NCI-H2196 (cell line): ENCODE measurements at regions not wholly inside any gene's neighbourhood (a gene's known extent, or its start where the extent isn't known, plus 50 kb on each side); places are given as distances from the start of the nearest gene placed in this dataset.
"Not testable (repeated sequence)": the region's sequence is repeated elsewhere in the genome, so short reads cannot be mapped to it uniquely, and the experiment has no call there.

Source experiments
- DNase-seq: peaks from one replicate; lab custom pipeline; 2025; ENCODE audit not compliant: unreplicated experiment; lab: John Stamatoyannopoulos, UW

DNA sequence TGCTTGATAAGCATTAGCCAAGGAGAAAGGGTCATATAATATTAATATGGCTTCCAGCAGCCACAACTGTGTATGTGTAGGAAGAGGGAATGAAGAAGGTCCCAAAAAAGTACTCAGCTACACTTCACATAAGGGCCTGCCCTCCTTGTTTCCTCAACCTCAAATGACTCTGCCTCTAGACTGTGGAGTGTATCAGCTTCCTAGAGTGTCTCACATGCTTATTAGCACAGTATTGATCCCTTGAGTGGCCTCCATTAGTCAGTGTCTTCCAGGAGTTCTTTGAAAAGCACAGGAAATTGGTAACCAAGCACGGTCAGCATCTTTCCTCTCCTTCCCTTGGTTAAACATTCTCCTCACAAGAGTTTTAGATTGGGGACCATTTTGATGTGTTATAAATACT is 190.4 kb upstream of the ATP10B start:
- DNase-seq = no peak

DNA sequence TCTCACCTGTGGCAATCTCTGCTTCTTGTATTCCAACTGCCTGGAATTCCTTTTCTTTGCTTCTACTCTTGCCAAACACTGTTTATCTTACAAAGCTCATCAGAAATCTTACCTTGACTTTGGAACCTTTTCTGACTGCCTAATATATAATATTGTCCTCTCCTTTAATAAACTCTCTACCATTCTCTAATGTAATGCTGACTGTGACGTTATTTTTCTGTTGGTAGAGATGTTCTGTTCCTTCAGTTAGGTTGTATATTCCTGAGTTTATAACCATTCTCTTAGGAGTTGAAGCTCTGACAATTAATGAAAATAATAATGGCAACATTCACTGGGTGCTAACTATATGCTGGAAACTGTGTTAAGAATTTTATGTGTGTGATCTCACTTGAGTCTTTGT is 188.8 kb upstream of the ATP10B start:
- DNase-seq = no peak

DNA sequence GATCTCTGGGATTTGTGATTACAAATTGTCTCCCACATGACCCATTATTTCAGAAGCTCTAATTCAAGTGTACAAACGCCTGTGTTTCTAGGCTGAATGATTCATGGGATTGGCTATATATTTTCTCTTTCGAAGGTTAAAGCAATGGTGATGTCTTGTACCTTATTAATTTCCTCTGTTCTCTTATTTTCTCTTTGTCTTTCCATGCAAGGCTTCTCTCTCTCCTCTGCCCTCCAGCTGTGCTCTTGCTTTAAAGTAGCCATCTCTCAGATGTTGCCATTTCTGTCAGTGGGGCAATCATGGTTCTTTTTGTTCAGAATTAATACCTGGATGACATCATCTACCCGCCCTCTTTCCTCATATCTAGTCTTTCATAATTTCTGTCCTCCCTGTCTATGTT is 184.3 kb upstream of the ATP10B start:
- no peak for DNase-seq

DNA sequence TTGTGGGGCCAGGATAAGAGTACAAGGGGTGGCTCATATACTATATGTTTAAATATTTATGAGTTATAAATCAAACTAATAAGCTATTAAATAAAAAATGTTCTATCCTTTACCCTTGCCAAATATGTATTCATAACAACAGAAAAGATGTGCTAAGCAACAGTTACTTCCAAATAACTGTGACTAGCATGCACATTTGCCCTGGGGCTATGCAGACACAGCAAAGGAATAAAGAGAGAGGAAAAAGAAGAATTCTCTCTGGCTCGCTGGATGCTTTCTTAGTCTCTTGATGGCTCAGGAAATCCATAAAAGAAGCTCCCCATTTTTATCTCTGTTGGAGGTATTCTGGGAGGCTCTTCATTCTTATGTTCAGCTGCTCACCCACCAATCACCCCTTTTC is 182.4 kb upstream of the ATP10B start:
- no peak for DNase-seq

DNA sequence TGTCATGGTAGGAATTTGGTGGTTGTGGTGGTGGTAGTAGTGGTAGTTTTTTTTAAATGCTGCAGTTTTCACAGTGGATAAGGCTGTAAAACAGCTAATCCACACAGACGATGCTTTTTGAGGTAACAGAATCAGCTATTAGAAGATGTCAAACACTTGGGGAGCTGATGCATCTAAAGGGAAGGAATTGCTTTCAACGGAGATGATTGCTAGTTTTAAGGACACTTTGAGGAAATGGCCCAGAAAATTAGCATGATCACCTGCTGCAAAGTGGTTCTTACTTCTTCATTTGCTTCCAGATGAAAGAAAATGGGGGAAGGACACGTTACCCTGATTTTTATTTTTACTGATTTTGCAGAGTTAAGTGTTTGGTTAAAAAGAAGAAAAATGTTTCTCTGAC is 178.2 kb upstream of the ATP10B start:
- DNase-seq = no peak

DNA sequence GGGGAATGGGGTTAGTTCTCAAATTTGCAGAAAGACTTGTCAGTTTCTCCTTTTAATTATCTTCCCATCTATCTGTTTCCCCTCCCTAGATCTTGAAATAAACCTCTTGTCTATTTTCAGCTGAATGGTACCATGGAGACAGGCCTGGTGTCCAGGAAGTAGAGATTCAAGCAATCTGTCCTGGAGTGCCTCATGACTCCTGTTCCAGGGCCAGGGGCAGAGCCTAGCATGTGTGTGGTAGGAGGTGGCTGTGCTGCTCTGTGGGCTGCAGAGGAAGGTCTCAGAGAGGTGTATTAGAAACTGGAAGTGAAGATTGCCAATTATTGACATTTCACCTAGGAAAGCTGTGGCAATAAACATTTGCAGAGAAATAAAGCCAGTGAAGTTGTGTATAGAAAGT is 175.8 kb upstream of the ATP10B start:
- DNase-seq = no peak

DNA sequence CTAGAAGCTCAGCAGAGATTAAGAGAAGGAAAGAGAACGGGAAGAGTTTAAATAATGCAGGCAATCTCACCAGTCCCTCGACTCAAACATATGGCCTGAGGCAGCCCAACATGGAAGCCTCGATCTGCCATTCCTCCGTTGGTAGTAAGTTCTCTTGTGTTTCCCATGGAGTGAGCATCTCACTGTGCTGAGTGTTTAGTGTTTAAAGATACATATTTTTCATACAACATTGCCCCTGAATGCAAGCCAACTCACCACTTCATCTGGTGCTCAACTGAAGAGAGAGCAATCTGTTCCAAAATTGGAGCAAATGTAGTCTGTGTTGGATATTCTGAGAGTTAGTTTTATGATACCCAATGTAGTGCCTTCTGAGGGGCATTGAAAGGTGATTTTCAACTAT is 171.5 kb upstream of the ATP10B start:
- no peak for DNase-seq

DNA sequence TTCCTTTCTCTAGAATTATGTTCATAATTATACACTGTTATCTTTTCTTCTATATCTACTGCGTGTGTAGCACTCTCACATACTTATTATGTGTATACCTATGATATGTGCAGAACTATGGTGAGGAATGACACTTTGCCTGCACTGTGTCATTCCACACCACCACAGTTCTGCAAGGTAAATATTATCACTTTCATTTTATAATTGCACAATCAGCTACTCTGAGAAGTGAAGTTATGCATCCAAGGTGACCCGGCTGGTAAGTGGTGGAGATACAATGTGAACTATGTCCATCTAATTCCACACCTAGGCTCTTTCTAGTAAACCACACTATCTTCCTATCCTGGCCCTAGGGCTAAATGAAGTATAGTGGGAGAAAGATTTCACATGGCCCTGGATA is 170.1 kb upstream of the ATP10B start:
- DNase-seq = no peak

DNA sequence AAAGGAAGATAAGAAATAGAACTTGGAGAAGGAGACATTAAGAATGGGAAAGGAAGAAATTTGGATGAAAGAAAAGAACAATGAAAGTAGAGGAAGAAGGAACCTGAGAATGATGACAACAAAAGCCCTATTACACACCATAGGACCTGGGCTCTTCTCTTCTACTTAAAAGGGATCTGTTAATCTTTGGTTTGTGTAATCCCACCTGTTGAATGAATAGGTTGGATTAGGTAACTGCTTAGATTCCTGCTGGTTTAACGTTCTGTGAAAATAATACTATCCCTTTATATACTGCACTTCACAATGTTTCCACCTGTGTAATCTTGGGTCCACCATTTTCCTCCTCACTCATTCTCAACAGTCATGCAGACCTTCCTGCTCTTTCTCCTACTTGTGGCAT is 157.8 kb upstream of the ATP10B start:
- DNase-seq = no peak

DNA sequence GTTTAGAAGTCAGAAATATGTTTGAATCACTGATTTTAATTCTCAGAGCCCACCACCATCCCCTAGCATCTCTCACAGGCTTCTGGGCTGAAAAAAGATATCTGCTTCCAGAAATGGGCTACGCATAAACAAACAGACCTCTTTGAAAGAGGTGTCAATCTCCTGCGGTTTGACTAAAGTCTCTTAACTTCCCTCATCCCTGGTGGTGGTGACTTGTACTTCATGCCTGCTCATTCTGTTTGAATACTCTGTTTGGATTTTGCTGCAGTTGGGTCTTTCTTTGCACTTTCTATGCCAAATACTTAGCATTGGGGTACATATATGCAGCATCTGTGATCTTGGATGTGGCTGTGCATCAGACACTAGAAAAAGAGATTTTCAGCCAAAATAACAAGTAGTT is 157.2 kb upstream of the ATP10B start:
- no peak for DNase-seq

DNA sequence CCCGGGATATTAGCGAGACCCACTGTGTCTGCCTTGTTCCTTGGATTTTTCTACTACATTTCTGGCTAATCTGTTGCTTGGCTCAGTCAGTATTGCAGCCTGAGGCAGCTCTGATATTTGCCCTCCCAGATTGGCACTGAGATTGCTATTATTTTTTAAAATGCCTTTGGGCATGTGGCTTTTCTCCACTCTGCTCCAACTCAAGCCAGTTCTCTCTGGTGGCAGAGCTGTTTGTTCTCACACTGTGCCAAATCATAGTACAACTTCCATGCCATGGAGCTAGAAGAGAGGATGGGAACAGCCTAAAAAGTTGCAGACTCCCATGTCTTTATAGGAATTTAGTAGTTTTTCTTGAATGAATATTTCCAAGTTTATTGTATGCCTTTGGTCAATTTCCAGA is 155.9 kb upstream of the ATP10B start:
- DNase-seq = no peak

DNA sequence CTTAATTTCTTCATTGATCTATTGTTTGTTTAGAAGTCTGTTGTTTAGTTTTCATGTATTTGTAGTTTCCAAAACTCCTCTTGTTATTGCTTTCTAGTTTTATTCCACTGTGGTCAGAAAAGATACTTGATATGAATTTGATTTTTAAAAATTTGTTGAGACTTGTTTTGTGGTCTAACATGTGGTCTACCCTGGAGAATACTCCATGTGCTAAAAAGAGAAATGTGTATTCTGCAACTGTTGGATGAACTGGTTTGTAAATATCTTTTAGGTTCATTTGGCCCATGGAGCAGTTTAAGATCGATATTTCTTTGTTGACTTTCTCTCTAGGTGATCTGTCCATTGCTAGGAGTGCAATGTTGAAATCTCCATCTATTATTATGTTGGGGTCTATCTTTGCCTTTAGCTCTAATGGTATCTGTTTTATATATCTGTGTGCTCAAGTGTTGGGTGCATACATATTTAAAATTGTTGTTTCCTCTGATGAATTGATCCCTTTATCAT is 150.6 kb upstream of the ATP10B start:
- DNase-seq = no peak

DNA sequence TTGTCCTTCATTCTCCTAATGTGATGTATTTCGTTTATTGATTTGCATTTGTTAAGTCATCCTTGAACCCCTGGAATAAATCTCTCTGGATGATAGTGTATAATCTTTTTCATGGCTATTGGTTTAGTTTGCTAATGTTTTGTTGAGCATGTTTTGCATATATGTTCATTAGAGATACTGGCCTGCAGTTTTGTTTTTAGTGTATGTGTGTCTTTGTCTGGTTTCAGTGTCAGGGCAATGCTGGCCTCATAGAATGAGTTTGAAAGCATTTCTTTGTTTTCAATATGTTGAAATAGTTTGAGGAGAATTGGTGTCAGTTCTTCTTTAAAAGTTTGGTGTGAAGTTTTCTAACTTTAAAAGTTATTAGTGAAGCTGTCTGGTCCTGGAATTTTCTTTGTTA is 149.6 kb upstream of the ATP10B start:
- no peak for DNase-seq

DNA sequence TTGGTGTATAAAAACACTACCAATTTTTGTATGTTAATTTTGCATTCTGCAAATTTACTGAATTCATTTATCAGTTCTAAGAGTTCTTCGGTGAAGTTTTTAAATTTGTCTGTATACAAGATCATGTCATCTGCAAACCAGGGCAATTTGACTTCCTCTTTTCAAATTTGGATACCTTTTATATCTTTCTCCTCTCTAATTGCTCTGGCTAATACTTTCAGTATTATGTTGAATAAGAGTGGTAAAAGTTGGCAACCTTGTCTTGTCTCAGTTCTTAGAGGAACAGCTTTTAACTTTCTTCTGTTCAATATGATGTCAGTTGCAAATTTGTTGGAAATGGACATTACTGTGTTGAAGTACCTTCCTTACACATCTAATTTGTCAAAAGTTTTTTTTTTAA is 149.1 kb upstream of the ATP10B start:
- DNase-seq = not testable (repeated sequence)

DNA sequence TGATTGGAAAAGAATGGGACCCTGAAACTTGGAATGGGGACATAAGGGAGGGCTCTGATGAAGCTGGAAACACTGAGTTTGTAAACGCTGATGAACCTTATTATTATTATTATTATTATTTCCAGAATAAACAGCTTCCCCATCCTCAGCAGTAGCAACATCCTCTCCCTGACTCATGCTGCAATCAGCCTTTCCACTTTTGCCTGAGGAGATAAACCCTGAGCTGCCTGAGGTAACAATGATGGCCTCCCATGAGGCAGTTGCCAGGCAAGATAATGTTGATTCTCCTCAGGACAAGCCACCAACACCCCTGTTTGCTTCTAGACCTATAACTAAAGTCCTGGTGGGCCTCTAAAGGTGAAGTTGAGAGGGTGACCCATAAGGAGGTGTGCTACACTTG is 139.2 kb upstream of the ATP10B start:
- no peak for DNase-seq

DNA sequence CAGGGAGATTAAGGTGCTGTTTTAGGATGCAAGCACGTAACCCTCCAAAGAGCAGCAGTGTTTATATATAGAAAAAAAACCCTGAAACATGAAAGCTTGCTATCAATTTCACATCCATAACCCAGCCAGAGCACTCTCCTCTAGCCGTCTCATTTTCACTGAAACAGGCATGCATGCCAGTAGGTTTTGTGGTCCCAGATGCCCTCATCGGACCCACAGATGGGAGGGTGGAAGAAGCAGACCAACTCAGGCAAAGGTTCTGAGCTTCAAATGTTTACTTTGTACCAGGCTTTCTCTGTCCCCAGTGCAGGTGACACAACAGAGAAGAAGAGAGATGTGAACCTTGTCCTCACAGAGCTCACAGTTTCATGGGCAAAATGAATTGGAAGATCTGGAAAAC is 127.4 kb upstream of the ATP10B start:
- no peak for DNase-seq

DNA sequence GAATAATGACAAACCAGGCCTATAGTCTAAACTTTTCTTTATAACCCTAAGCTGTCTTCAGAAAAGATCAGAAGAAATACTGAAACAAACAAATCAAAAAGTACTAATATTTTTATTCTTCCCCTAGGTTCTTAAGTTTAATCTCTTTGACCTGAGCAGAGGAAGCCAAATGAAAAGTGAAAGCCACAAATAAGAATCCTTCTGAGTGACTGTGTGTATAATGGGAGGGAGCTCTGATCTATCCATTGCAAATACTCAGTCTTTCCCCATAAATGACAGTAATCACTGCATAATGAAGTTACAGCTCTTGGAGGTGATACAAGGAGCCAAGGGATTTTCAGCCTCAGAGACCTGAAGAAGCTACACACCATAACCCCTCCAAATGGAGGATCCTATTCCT is 126.9 kb upstream of the ATP10B start:
- DNase-seq = no peak

DNA sequence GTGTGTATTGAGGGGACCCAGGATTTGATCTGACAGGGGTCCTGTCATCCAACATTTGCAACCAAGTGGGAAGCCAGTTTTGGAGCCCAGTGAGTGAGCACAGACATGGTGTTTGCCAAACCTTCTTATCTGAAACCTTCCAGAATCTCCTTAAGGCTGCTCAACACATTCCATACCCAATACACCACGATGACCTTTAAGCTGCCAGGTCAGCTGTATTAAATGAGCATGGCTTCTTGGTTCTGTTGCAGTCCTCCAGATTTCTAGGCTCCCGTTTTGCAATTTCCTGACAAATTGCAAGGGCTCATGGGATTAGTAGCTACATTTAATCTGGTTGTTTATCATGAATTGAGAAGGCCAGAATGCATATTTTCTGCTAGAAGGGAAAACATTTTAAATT is 124.2 kb upstream of the ATP10B start:
- DNase-seq = no peak

DNA sequence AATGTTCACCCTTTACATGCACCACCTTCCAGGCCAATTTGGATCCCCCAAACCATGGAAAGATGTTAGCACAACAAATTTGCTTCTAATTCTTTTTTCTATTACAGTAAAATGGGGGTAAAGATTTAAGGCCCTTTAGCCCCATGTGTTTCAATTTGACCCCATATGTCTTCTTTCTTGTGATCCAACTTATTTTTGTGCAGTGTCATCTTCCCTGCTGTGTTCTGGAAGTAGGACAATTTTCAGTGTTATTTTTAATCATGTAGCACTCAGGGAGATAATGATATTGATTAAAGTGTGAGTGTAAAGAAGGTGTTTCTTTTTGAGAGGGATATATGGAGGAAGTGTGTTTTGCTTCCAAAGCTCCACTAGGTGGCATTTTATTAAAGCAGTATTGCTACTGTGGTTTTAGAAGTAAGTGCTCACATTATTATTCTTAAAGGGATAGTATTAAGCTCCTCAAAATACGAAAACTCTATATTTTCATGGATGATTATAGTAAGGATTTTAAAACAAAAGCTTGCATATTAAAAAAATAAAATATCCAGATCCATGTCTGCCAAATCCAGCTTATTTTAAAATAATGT is 118.7 kb upstream of the ATP10B start:
- no peak for DNase-seq

DNA sequence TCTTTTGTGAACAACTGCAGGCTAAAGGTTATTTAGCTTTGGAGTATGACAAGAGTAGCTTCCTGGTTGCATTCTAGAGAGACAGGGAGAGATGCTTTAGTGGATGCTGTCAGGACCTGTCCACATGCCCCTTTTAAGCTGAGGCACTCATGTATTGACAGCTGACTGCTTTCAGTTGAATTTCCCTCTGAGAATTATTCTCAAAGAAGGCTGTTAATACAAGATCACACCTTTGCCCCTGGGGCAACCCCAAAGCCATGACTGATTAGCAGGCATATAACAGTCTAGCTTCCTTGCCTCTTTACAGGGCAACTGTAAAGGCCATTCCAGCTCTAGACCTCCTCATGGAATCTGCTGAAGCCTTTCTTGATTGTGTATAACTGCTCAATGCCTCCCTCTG is 117.6 kb upstream of the ATP10B start:
- no peak for DNase-seq

DNA sequence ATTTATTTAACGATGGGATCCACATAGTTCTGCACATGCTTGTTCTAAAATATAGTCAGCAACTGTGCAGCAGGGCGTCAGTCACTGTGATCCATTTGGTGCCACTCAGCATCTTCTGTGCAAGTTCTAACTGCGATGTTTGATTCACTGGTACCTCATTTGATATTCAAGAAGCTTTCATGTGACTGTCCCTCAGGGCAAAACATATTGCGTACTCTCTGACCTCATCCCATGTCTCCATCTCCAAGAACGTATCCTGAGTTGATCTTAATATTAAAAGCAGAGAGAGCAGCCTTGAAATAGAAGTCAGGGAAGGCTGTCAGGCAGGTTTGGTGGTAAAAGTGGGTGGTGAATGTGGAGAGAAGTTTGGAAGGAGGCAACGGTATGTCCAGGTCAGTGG is 116.5 kb upstream of the ATP10B start:
- DNase-seq = no peak

DNA sequence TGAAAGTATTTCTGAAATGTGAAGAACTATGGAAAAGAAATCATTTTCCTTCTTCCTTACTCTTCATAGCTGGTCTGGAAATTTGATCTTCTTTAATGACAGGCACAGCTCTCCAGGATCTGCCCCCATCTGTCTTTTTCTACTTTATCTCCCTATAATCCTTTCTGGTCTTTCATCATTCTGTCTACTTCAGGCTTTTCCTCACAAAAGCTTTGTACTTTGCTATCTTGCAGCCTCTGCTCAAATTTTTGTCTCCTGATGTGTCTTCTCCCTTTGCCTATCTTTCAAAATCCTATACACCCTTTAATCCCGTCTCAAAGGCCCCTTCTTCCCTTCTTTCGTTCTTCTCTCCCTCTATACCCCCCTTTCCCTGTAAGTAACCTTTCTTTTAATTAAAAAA is 114.9 kb upstream of the ATP10B start:
- DNase-seq = no peak

DNA sequence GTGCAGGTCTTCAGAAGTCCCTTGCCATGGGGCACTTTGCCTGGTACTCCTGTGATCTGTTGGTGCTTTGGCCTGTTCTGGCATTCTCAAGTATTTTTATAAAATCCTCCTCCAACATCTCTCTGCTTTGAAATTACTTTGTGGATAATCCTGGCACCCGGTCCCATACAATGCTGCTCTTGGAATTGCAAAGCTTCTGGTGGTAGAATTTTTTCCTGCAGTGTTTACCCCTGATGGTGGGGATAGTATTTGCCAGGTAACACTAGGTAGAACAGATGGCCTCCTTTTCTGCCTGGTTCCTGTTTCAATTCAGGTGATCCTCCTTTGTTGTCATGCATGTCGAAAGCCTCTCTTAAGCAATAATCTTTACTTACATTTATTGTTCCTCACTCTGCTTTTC is 109.8 kb upstream of the ATP10B start:
- no peak for DNase-seq

DNA sequence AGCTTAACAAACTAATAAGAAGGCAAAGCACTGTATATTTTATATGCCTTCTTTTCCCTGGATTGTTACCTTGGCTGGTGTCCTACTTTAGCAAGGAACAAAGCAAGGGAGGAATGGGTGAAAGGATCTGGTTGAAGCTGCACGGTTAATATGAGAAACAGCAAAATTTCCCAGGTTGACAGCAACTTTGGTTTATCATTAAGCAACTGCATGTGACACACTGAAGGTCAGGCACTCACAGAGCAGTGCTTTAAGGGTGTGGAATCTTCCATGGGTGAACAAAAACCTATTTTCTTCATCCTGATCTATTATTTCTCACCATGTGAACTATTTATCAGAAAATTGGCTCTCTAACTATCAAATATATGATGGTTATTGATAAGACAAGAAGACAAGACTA is 109.0 kb upstream of the ATP10B start:
- no peak for DNase-seq
